Cardiac fibroblast (primary cell): ENCODE measurements at regions not wholly inside any gene's neighbourhood (a gene's known extent, or its start where the extent isn't known, plus 50 kb on each side); places are given as distances from the start of the nearest gene placed in this dataset.
"Not testable (repeated sequence)": the region's sequence is repeated elsewhere in the genome, so short reads cannot be mapped to it uniquely, and the experiment has no call there.

Source experiments
- DNase-seq, 2 donors: peaks; one replicate each; pipeline versions ENCODE4 v3.0.0 to v3.0.0-alpha.2; 2010; ENCODE audit warnings: low read depth in 2 of 2
- H3K4me3 ChIP-seq, 2 donors: replicated peaks in 1 of 2; 1 replicate in 1 of 2; 2 replicates in 1 of 2; pipeline ENCODE4 v1.5.1; 2011; ENCODE audit warnings: low read depth in 2 of 2, low read length in 2 of 2, mild to moderate bottlenecking in 2 of 2, moderate library complexity in 1 of 2
- CTCF ChIP-seq: IDR thresholded peaks from one replicate; pipeline ENCODE4 v1.5.1; 2011; ENCODE audit warnings: low read depth, mild to moderate bottlenecking, low read length, inconsistent platforms

DNA sequence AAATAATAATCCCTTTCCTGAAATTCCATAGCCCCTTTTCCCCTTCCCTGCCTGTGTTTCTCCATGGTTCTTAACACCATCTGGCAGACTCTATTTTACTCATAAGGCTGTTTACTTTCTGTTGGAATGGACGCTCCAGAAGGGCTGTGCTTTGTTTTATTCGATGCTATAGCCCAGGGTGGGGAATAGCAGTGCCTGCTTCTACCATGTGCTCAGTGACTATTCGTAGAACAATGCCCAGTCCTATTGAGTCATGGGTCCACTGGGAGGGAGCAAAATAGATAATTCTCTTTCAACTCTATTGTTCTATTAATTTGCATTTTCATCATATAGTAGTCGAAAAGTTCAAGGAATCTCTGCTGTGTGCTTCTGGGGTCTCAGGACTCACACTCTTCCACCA is 565.1 kb downstream of the C6orf118 start:
- no peak overlapping the region for H3K4me3 ChIP-seq
- TF ChIP-seq CTCF, result no peak
- DNase-seq, result no peak

DNA sequence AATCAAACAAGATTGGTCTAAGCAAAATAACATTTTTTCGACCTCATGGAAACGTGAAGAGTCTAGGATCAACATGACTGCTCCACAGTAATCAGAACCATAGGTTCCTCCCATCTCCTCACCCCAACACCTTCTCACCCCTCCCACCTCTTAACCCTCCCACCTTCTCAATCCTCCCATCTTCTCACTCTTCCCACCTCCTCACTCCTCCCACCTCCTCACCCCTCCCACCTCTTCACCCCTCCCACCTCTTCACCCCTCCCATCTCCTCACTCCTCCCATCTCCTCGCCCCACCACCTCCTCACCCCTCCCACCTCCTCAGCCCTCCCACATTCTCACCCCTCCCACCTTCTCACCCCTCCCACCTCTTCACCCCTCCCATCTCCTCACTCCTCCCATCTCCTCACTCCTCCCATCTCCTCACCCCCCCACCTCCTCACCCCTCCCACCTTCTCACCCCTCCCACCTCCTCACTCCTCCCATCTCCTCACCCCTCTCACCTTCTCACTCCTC is 567.4 kb downstream of the C6orf118 start:
- DNase-seq, result no peak
- TF ChIP-seq CTCF, result no peak
- no peak overlapping the region for H3K4me3 ChIP-seq

DNA sequence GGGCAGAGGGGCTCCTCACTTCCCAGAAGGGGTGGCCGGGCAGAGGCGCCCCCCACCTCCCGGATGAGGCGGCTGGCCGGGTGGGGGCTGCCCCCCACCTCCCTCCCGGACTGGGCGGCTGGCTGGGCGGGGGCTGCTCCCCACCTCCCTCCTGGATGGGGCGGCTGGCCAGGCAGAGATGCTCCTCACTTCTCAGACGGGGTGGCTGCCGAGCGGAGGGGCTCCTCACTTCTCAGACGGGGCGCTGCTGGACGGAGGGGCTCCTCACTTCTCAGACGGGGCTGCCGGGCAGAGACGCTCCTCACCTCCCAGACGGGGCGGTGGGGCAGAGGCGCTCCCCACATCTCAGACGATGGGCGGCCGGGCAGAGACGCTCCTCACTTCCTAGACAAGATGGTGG is 573.3 kb downstream of the C6orf118 start:
- not testable (repeated sequence) for H3K4me3 ChIP-seq, DNase-seq

DNA sequence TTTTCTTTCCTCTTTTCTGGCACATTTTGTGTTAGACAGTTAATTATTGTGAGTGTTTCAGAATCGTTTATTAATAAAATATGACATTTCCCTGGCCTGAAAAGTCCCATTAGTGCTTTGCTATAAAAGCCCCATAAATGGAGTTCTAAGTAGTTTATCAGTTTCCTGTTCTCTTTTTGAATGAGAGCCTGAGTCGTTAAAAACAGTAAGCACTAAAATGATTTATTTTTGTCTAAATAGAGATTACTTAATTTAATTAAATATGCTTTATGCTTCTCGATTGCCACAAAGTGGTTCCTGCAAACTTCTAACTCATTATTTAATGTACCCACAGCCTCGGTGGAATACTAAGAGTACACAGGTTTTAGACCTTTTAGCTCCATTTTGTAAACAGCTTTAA is 577.9 kb downstream of the C6orf118 start:
- no peak for TF ChIP-seq CTCF
- H3K4me3 ChIP-seq, result no peak overlapping the region
- DNase-seq, result no peak

DNA sequence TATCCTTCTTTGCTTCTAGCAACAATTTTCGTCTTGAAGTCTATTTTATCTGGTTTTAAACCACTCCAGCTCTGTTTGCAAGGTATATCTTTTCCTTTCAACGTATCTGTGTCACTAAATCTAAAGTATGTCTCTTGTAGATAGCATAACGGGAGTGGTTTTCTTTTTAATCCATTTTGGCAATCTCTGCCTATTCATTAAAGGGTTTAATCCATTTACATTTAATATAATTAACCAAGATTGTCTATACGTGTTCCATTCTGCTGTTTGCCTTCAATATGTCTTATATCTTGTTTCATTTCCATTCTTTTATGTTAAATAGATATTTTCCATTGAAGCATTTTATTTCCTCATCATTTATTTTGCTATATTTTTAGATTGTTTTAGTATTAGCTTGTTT is 587.9 kb downstream of the C6orf118 start:
- DNase-seq, result no peak
- no peak for TF ChIP-seq CTCF
- H3K4me3 ChIP-seq, result no peak overlapping the region

DNA sequence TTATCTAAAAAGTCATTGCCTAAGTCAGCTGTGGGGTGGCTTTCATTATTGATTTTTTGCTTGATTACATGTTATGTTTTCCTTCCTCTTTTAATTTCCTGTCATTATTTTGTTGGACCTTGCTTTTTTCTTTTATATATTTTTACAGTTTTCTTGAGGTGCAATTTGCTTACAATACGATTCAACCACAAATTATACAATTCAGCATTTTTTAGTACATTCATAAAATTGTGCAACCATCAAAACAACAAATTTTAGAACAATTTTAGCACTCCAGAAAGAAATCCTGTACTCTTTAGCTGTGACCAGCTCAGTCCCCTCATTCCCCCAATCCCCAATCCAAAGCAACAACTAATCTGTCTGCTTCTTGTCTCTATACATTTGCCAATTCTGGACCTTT is 608.9 kb downstream of the C6orf118 start:
- no peak for TF ChIP-seq CTCF
- DNase-seq, result no peak
- no peak overlapping the region for H3K4me3 ChIP-seq

GRCh38 chr6:164695896-164696295 is 613.5 kb downstream of the C6orf118 start:
- DNase-seq, result peak in 1 of 2 donors; percentile 5
- no peak for TF ChIP-seq CTCF
- no peak overlapping the region for H3K4me3 ChIP-seq
